Osteoblast (primary cell): ENCODE measurements at regions not wholly inside any gene's neighbourhood (a gene's known extent, or its start where the extent isn't known, plus 50 kb on each side); places are given as distances from the start of the nearest gene placed in this dataset.

Source experiments
- DNase-seq: peaks from one replicate; pipeline ENCODE4 v3.0.0; 2011; ENCODE audit warnings: low spot score, mixed read lengths; ENCODE audit not compliant: insufficient read length; ENCODE audit errors: missing footprints
- H2AFZ ChIP-seq: 2 replicates; pipeline ENCODE4 v1.6.0; 2011; ENCODE audit warnings: mild to moderate bottlenecking, low read length
- H3K27ac ChIP-seq: 2 replicates; pipeline ENCODE4 v1.5.1; 2011; ENCODE audit warnings: mild to moderate bottlenecking, low read depth, low read length, moderate library complexity
- H3K27me3 ChIP-seq: 2 replicates; pipeline ENCODE4 v1.6.0; 2012; ENCODE audit warnings: mild to moderate bottlenecking, control low read depth, inconsistent platforms, low read length, moderate library complexity; ENCODE audit not compliant: insufficient read depth
- H3K36me3 ChIP-seq: 2 replicates; pipeline ENCODE4 v1.5.1; 2011; ENCODE audit warnings: mild to moderate bottlenecking, low read length, control low read depth, moderate library complexity; ENCODE audit not compliant: insufficient read depth
- H3K4me1 ChIP-seq: 2 replicates; pipeline ENCODE4 v1.5.1; 2011; ENCODE audit warnings: mild to moderate bottlenecking, low read length, control low read depth, moderate library complexity; ENCODE audit not compliant: insufficient read depth
- H3K4me2 ChIP-seq: 2 replicates; pipeline ENCODE4 v1.6.0; 2011; ENCODE audit warnings: mild to moderate bottlenecking, low read length; ENCODE audit not compliant: insufficient read depth
- H3K4me3 ChIP-seq: fragments of 200-600 bp; sonication (generic); 3 replicates; pipeline ENCODE4 v1.5.1; 2012; ENCODE audit warnings: mild to moderate bottlenecking, low read length, inconsistent platforms; ENCODE audit not compliant: insufficient read depth
- H3K79me2 ChIP-seq: 2 replicates; pipeline ENCODE4 v1.6.0; 2012; ENCODE audit warnings: mild to moderate bottlenecking, low read length, control low read depth, inconsistent platforms; ENCODE audit not compliant: insufficient read depth
- H3K9me3 ChIP-seq: 2 replicates; pipeline ENCODE4 v1.5.1; 2011; ENCODE audit warnings: low read depth, low read length, control low read depth
- H4K20me1 ChIP-seq: 2 replicates; pipeline ENCODE4 v1.6.0; 2012; ENCODE audit warnings: mild to moderate bottlenecking, low read length, control low read depth; ENCODE audit not compliant: insufficient read depth
- CTCF ChIP-seq: IDR thresholded peaks from 2 replicates; pipeline ENCODE4 v1.5.1; 2011; ENCODE audit warnings: mild to moderate bottlenecking, low read depth, low read length, moderate library complexity; ENCODE audit errors: extremely low read depth

- no peaks in the 10 kb centered on the region for H3K27me3 ChIP-seq
- H3K9me3 ChIP-seq: peaks cover 8% of the 10 kb centered on the region
- H3K4me3 ChIP-seq: no peak overlapping the region
- no peak overlapping the region for H2AFZ ChIP-seq
- no peaks in the 10 kb centered on the region for H3K4me1 ChIP-seq
- H3K27ac ChIP-seq: no peak overlapping the region
- H3K79me2 ChIP-seq: no peaks in the 10 kb centered on the region
- H3K36me3 ChIP-seq: no peaks in the 10 kb centered on the region
- H4K20me1 ChIP-seq: no peaks in the 10 kb centered on the region
- no peak overlapping the region for H3K4me2 ChIP-seq
- no peak for TF ChIP-seq CTCF
- no peak for DNase-seq
These were observed 570.6 kb downstream of the ZBBX start for GRCh38 chr3:166809520-166809919.

- H3K4me3 ChIP-seq: no peak overlapping the region
- H4K20me1 ChIP-seq: no peaks in the 10 kb centered on the region
- TF ChIP-seq CTCF: no peak
- H3K4me1 ChIP-seq: no peaks in the 10 kb centered on the region
- H3K4me2 ChIP-seq: no peak overlapping the region
- no peak overlapping the region for H3K27ac ChIP-seq
- H3K27me3 ChIP-seq: no peaks in the 10 kb centered on the region
- no peak overlapping the region for H2AFZ ChIP-seq
- no peaks in the 10 kb centered on the region for H3K36me3 ChIP-seq
- H3K9me3 ChIP-seq: no peaks in the 10 kb centered on the region
- no peak for DNase-seq
- no peaks in the 10 kb centered on the region for H3K79me2 ChIP-seq
These were observed 591.2 kb downstream of the ZBBX start for GRCh38 chr3:166788936-166789335.

GRCh38 chr3:166785876-166786275 is 594.2 kb downstream of the ZBBX start:
- no peaks in the 10 kb centered on the region for H3K9me3 ChIP-seq
- H2AFZ ChIP-seq: no peak overlapping the region
- H3K79me2 ChIP-seq: no peaks in the 10 kb centered on the region
- H4K20me1 ChIP-seq: no peaks in the 10 kb centered on the region
- H3K27ac ChIP-seq: no peak overlapping the region
- no peak for TF ChIP-seq CTCF
- no peak for DNase-seq
- no peaks in the 10 kb centered on the region for H3K36me3 ChIP-seq
- H3K4me3 ChIP-seq: no peak overlapping the region
- no peaks in the 10 kb centered on the region for H3K4me1 ChIP-seq
- H3K27me3 ChIP-seq: no peaks in the 10 kb centered on the region
- no peak overlapping the region for H3K4me2 ChIP-seq

- Histone ChIP-seq H2AFZ (no peak overlapping the region), H3K4me1 (no peaks in the 10 kb centered on the region)
- TF ChIP-seq CTCF: no peak
These were observed 596.9 kb downstream of the ZBBX start for GRCh38 chr3:166783206-166783605.

More at GRCh38 chr3:166783206-166783605, 596.9 kb downstream of the ZBBX start:
- no peak overlapping the region for H3K4me3 ChIP-seq
- no peak overlapping the region for H3K27ac ChIP-seq
- no peaks in the 10 kb centered on the region for H3K27me3 ChIP-seq
- no peaks in the 10 kb centered on the region for H4K20me1 ChIP-seq
- H3K4me2 ChIP-seq: no peak overlapping the region
- DNase-seq: no peak
- no peaks in the 10 kb centered on the region for H3K9me3 ChIP-seq
- no peaks in the 10 kb centered on the region for H3K36me3 ChIP-seq
- no peaks in the 10 kb centered on the region for H3K79me2 ChIP-seq
